NCI-H187 (cell line): ENCODE measurements at regions not wholly inside any gene's neighbourhood (a gene's known extent, or its start where the extent isn't known, plus 50 kb on each side); places are given as distances from the start of the nearest gene placed in this dataset.
"Not testable (repeated sequence)": the region's sequence is repeated elsewhere in the genome, so short reads cannot be mapped to it uniquely, and the experiment has no call there.

Experiments used
- DNase-seq, 2 experiments: peaks; one replicate each; lab custom pipeline; 2025; lab: John Stamatoyannopoulos, UW

DNA sequence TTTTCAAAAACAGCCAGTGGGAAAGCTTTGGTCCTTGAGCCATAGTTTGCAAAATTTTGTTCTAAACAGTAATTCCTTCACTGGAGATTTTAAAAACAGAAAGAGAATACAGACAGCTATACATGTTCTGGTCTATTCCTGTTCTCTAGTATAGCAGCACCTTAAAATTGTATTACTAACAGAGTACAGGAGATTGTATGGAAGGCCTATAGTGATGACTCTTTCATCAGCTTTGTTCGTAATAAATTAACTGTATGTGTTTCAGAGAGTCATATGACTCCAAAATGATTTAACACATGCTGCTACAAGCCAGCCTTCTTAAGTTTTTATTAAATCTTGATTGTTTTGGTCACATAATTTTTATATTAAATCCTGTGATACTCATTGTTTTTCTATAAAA is 1124.6 kb upstream of the FAM98A start:
- no peak for DNase-seq

DNA sequence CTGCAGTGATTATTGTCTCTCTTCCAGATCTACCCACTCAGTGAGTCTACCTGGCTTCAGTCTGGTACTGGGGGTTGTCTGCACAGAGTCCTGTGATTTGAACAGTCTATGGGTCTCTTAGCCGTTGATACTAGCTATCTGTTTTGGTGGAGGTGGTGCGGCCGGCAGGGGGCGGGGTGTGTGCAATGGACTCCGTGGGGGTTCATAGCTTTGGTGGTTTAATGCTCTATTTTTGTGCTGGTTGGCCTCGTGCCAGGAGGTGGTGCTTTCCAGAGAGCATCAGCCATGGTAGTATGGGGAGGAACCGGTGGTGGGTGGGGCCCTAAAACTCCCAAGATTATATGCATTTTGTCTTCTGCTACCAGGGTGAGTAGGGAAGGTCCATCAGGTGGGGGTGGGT is 1120.1 kb upstream of the FAM98A start:
- no peak for DNase-seq

DNA sequence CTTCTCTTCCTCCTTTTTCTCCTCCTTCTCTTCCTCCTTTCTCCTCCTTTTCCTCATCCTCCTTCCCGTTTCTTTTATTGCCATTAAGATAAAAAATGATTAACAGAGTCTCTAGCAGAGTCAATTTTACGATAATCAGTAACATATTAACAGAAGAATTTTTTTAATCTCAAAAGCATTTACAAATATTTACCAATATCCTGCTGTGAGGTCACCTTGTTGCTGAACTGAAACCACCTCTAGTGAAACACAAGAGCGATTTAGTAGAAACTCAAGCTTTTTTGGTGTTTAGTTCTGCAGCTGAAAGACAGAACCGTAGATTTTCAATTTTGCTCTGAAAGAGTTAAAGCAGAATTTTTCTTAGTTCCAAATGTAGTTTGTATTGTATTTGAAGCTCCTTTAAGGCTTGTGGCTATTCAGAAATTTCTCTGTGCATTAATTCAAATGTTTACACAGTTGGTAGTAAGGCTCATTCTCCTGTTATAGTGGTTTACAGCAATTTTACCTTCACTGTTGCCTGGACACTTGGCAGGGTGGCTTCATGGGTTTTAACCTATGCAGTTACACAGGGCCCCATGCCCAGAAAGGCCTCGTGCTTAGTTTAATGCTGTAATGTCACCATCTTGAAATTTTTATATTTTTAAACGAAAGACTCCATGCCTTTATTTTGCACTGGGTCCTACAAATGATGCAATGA is 1106.6 kb upstream of the FAM98A start:
- no peak for DNase-seq

DNA sequence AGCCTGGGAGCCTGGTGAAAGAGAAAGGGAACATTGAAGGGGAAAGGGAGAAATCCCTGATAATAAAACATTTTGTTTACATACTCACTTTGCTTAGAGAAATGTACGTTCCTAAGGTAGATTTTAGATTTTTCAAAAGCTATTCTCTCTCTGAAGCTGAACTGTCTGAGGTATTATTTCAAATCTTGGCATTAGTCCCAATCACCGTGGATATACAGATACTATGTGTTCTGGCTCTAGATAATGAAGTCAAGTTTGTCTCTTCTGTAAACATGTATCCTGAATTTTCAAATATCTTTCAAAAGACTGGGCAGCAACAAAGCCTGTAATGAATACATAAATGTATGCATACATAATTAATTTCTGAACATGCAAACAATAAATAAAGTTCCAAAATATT is 1104.2 kb upstream of the FAM98A start:
- no peak for DNase-seq

DNA sequence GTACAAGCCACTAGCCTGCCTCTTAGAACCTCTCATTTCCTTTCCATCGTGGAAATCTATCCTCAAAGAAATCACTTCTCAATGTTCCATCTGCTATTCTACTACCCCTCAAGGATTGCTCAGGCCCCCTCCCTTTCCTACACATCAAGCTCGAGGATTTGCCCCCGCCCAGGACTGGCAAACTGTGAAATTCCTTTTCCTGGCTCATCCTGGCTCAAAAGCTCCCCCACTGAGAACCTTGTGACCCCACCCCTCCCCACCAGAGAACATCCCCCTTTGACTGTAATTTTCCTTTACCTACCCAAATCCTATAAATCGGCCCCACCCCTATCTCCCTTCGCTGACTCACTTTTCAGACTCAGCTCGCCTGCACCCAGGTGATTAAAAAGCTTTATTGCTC is 1103.3 kb upstream of the FAM98A start:
- DNase-seq: not testable (repeated sequence)

DNA sequence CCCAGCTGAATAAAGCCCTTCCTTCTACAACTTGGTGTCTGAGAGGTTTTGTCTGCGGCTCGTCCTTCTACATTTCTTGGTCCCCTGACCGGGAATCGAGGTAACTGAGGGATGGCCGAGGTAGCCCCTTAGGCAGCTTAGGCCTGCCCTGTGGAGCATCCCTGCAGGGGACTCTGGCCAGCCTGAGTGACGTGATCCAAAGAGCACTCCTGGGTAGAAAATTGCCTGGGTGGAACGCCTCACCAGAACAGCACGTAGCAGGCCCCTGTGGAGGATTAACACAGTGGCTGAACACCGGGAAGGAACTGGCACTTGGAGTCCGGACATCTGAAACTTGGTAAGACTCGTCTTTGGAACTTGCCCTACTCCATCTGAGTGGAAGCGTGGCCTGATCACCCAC is 1078.5 kb upstream of the FAM98A start:
- DNase-seq: not testable (repeated sequence)

DNA sequence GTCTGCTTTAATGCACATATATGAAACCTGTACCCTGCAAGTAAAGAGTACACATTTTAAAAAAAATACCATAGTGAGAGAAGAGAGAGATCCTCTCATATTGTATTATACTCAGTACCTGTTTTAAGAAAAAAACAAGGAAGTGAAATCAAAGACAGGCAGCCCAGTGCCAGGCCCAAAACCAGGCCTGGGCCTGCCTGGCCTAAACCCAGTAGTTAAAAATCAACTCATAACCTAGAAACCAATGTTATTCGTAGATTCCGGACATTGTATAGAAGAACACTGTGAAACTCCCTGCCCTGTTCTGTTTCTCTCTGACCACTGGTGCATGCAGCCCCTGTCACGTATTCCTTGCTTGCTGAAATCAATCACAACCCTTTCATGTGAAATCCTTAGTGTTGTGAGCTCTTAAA is 1078.0 kb upstream of the FAM98A start:
- DNase-seq: not testable (repeated sequence)

DNA sequence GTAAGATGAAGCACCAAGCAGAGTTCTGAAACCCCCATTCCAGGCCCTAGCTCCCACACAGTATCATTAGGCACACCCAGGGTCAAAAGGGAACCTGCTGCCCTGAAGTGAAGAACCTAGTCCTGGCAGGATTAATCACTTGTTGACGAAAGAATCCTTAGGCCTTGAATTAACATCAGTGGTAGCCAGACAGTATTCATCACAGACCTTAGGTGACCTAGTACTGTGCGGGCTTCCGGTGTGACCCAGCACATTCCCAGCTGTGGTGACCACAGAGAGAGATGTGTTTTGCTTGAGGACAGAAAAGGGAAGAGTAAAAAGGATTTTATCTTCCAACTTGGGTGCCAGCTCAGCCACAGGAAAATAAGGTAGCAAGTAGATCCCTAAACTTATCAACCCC is 1071.4 kb upstream of the FAM98A start:
- no peak for DNase-seq

DNA sequence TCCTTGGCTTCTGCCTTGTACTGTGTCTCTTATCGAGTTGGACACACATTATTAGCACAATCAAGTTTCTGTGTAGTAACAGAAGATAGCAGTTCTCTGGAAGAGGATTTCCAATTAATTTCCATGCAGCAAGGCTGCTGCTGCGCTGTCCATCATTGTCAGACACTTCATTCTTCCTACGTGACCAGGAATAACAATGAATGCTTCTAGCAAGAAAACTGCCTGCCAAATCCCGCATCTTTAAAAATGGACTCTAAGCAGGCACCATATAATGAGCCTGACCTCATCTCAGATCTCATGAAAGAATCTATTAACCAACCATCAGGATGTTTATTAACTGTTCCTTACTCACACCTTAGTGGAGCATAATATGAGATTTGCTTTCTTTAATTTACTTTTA is 1067.7 kb upstream of the FAM98A start:
- DNase-seq: no peak

DNA sequence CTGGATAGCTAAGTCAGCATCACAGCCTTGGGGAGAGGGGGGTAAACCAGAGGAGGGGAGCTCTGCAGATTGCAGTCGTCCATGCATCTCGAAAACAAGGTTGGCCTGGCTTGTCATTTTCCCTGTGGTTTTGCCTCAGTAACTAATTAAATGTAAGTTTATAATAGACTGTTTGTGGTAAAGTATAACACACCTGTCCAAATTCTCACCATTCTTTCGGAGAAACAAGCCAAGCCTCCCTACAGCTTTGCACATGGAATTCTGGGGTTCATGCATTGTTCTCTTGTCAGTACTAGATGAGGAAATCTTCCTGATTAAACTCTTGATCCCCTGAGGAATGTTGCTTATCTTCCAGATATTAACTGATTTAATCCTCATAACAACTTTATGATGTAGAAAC is 1065.2 kb upstream of the FAM98A start:
- no peak for DNase-seq

DNA sequence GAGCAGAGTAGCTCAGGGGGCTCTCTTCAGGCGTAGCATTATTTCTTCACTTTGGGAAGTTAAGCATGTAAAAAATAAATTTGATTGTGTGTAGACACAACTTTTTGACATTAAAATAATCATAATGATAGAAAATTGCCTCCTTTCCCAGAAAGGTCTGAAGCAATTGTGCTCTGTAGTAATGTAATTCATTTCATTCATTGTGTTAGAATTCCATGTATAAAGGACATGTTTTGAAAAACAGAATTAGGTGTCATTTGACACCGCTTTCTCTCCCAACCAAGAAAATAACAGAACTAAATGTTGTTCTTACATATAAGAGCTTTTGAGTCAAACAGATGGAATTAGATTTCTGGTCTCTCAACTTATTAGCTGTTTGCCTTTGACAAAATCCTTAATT is 1064.2 kb upstream of the FAM98A start:
- no peak for DNase-seq

DNA sequence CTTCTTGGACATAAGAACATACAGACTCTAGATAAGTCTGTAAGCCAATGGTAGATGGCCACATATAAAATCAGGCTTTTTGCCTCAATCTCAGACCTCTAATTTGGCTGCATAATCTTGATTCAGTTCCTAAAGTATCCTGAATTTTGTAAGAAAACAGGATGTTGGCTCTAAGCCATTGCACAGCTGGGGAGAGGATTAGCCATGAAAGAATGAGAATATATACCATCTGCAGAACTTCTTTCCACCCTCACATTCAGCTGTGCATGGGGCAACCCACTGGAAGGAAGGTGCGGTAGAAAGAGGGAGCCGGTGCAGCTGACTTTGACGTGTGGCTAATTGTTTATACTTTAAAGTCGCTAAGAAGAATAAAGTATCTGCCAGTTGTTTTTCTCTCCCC is 1061.6 kb upstream of the FAM98A start:
- no peak for DNase-seq

DNA sequence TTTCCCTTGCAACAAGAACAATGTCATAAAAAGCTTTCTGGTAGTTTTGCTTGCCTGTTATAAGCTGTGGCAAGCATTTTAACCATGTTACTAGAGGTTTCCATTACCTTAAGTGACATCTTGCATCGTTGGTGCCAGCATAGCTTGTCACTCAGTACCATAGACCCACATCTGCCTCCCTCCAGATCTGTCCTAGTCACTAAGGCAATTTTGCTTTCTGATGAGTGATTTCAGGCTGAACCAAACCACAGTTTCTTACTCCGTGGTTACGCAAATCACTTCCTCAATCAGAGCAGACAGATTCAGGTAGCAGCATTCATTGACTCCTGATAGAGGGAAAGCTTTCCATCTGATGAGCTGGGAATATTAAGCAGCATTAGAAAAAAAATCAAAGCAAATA is 1057.5 kb upstream of the FAM98A start:
- no peak for DNase-seq

DNA sequence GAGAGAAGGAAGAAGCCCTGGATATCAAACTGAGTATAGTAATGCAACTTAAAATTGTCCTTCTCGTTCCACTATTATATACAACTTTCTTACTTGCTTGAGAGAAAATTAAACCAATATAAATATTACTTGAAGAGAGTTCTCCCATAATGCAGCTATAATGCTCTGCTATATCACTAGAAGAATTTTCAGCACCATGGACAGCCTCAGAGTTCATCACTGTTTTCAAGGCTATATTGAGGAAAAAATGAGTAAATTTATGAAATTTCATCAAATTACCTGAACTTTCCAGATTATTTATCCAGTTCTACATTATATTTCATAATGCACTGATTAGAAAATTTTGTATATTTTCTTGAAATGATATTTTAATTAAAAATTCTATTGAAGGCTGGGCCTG is 1053.5 kb upstream of the FAM98A start:
- no peak for DNase-seq

DNA sequence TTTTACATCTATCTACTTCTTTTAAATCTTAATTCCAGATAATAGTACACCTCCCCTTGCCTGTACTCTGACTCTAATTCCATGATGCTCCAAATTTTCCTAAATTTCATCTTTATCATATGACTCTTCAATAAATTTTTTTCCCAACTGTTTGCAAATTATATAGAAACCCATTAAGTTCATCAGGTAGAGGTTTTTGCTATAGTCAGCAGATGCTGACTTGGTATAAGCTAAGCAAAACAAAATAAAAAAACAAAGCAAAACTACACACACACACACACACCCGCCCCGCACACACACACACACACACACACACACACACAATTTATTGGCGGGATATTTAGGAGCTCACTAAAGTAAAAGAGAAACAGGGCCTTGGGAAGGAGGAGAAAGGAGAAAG is 1047.8 kb upstream of the FAM98A start:
- DNase-seq: no peak

DNA sequence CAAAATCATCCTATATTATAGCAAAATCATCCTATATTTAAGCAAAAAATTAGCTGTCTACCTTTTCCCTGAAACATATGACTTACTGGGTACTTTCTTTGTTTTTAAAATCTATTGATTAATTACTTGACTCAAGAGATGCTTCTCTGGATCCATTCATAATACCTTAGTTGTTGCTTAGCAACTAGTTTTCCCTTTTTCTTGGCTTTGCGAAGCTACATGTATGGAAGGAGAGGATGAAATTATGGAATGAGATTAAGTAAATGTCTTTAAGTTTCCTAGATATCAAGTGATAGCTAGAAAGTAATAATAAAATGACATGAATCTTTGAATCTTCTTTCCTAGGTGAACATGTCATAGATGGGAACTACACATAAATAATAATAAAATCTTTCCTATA is 1033.2 kb upstream of the FAM98A start:
- DNase-seq: no peak

DNA sequence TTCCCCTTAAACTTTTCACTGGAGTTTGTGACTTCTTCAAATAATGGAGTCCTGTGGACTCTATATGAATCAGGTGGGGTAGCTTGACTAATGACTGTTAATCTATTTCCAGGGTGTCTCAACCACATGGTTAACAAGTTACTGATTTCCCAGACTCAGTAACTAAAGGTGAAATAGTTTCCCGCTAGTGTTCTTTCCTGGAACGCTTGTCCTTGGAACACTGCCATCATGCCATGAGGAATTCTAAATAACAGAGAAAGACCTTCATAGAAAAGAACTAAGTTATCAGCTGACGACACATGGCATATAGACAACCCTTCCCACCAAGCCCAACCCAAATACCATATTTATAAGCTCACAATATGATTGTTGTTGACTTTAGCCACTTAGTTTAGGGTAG is 1027.9 kb upstream of the FAM98A start:
- no peak for DNase-seq

DNA sequence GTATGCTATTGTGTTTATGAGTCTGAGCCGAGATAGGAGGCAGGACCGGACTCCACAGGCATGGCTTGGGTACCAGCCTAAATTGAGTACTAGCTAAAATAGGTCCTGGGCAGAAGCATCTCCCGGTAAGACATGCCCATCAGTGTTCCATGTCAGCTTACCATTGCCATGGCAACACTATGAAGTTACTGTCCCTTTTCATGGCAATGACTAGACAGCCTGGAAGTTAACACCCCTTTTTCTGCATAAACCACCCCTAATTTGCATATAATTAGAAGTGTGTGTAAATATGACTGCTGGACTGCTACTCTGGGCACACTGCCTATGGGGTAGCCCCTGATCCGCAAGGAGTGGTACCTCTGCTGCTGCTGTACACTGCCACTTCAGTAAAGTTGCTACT is 1005.1 kb upstream of the FAM98A start:
- no peak for DNase-seq

DNA sequence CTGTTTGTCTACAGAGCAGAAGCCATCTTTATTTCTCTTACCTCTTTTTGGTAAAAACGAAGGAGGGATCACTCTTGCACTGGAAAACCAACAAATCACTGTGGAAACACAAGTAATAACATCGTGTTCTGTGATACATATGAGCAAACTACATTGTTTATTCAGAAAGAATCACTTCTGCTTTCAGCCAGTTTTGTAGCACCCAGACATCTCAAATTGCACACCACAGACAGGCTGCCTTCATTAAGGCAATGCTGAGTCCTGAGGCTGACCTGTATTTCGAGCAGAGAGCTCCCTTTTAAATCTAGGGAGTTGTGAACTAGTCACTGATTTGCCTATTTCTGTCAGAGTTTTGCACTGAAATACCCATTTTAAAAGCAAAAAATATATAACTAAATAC is 1003.2 kb upstream of the FAM98A start:
- no peak for DNase-seq

DNA sequence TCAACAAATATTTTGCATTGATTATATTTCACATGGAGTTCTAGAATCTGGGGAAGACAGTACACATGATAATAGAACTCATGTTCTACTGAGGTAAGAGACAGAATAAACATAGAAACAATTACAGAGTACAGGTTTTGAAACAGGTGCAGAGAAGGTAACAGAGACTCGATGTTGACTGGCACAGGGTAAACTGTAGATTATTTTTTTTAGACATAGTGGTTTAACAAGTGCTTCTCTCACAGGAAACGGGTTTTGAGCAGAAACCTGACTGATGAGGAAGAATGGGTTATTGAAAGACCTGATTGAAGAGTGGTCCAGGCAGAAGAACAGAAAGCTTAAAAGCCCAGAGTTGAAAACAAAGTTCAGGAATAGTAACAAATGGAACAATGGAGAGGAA is 1002.5 kb upstream of the FAM98A start:
- no peak for DNase-seq

DNA sequence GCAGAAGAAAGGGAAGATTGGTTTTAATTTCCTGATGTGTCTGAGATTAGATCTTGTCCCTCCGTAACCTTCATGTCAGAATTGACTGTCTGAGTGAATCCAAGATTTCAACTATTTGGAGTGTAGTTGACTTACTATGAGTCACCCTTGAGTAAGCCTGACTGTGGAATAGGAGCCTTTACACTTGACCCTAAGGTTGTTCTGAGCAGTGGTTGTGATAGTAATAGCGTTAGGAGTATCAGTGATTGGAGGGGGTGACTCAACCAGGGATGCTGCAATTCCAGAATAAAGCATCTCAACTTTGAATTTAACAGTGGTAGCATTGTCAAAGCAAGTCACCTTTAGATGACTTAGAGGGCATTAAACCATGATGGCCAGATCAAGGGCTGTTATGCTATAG is 979.5 kb upstream of the FAM98A start:
- DNase-seq: no peak

DNA sequence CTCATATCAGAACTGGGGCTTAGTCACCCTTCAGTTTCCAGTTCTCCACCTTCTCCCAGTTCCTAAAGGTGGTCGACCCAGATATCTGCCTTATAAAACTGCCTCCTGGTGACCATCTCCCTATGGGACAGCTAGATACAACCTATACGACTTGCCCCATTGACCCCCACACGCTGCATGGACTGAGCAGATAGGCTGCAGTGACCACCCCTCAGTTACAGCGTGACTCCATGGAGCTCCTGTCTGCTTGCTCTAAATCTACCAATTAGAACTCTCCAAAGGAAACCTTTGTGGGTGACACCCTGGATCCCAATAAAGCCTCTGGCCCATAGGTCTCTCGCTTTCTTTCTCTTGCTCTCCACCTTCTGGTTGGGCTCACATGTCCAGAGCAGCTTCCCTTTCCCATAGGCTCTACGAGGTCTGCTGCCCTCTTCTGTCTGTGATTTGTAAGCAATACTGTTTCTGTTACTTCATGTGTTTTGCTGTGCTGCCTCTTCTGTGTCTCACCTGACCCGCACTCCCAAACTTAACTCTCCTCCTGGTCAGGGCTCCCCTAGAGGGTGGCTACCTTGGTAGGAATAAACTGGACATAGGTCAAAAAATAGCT is 971.3 kb upstream of the FAM98A start:
- DNase-seq: no peak

DNA sequence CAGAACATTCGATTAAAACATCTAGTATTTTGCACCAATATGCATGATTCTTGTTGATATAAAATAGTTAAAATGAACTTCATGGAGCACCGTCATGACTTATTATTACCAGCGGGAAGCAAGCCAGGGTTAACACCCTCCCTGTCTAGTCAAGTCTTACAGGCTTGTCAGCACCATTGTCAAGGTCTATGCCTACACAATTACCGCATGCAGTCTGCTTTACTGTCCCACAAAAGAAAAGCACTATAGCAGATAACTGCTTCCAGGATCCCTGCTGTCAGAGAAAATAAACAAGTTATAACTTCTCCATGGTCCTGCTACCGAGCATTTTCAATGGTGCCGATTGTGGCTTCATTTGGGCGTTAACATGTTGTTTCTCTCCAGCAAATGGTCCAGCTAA is 968.0 kb upstream of the FAM98A start:
- no peak for DNase-seq

DNA sequence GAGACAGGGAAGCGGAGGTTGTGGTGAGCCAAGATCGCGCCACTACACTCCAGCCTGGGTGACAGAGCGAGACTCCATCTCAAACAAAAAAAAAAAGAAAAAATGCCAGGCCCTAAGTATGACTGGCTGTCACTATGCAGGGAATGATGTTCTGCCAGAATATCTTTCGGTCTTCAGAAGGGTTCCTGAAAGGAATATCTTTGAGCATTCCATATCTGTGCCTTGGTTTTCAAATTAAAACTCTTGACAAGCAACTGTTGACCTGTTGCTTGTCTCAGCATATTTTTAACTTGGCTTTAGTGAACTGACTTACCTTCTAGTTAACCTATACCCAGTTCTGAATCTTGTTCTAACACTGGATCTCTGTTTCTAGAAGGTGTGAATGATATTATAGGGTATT is 953.2 kb upstream of the FAM98A start:
- no peak for DNase-seq
